ENCODE measurements at regions not wholly inside any gene's neighbourhood (a gene's known extent, or its start where the extent isn't known, plus 50 kb on each side); places are given as distances from the start of the nearest gene placed in this dataset.

DNA sequence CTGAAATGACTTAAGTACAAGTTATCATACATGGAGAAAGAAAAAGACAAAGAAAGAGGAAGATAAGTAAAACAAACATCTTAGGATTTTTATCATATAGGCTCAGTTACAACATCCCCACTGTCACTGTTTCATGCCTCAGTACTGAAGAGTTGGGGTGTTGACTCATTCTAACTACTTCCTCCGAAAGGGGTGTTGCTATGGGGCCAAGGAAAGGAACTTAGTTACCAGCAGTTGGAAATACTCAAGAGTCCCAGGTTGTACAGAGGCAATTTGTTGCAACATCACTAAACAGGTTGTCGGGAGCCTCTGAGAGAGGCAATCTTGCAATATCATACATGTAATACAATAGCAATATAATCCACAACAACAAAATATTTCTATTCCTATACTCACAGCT lies 1264.7 kb downstream of the PCDH7 start:
- TF ChIP-seq, protein P1, sequence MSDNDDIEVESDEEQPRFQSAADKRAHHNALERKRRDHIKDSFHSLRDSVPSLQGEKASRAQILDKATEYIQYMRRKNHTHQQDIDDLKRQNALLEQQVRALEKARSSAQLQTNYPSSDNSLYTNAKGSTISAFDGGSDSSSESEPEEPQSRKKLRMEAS (IDR thresholded peaks at IDR 0.05), result no peak
- TF ChIP-seq TCF12 (IDR thresholded peaks at IDR 0.05; ENCODE audit: low read depth) (no peak), EP300 (IDR thresholded peaks at IDR 0.05; ENCODE audit: borderline replicate concordance) (no peak), CREB1 (IDR thresholded peaks at IDR 0.05; ENCODE audit: low read depth) (no peak), CEBPB (IDR thresholded peaks at IDR 0.05) (no peak), RAD21 (IDR thresholded peaks at IDR 0.05; ENCODE audit: low read depth) (no peak), ZBTB7A (IDR thresholded peaks at IDR 0.05; ENCODE audit: low read depth) (no peak), YY1 (IDR thresholded peaks at IDR 0.05; ENCODE audit: low read depth) (no peak)
- TF ChIP-seq, protein P2, sequence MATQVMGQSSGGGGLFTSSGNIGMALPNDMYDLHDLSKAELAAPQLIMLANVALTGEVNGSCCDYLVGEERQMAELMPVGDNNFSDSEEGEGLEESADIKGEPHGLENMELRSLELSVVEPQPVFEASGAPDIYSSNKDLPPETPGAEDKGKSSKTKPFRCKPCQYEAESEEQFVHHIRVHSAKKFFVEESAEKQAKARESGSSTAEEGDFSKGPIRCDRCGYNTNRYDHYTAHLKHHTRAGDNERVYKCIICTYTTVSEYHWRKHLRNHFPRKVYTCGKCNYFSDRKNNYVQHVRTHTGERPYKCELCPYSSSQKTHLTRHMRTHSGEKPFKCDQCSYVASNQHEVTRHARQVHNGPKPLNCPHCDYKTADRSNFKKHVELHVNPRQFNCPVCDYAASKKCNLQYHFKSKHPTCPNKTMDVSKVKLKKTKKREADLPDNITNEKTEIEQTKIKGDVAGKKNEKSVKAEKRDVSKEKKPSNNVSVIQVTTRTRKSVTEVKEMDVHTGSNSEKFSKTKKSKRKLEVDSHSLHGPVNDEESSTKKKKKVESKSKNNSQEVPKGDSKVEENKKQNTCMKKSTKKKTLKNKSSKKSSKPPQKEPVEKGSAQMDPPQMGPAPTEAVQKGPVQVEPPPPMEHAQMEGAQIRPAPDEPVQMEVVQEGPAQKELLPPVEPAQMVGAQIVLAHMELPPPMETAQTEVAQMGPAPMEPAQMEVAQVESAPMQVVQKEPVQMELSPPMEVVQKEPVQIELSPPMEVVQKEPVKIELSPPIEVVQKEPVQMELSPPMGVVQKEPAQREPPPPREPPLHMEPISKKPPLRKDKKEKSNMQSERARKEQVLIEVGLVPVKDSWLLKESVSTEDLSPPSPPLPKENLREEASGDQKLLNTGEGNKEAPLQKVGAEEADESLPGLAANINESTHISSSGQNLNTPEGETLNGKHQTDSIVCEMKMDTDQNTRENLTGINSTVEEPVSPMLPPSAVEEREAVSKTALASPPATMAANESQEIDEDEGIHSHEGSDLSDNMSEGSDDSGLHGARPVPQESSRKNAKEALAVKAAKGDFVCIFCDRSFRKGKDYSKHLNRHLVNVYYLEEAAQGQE (IDR thresholded peaks at IDR 0.05; ENCODE audit: low read depth), result no peak
